OCI-LY7 (cell line): ENCODE measurements at regions not wholly inside any gene's neighbourhood (a gene's known extent, or its start where the extent isn't known, plus 50 kb on each side); places are given as distances from the start of the nearest gene placed in this dataset.

Experiments
- BruUV-seq: library from RNA; stranded (reverse); fragments of 400-500 nt; replicated peaks from 2 replicates; lab custom pipeline; 2021; lab: Mats Ljungman, UMichigan
- CTCF ChIA-PET: fragments of 300-600 bp; sonication (Branson Sonifier 250); formaldehyde crosslinking; loops from one replicate; lab custom pipeline; 2022; ENCODE audit warnings: antibody characterized with exemption; ENCODE audit not compliant: unreplicated experiment; lab: Charles Lee
- POLR2A ChIA-PET: fragments of 300-600 bp; sonication (Branson Sonifier 250); formaldehyde crosslinking; loops from one replicate; lab custom pipeline; 2022; ENCODE audit warnings: antibody characterized with exemption; lab: Charles Lee
- DNase-seq: peaks from one replicate; pipeline ENCODE4 v3.0.0-alpha.2; 2015; ENCODE audit warnings: low spot score
- H2AFZ ChIP-seq: fragments of 200-600 bp; sonication (generic), shearing (Covaris generic); 2 replicates; pipeline ENCODE4 v1.6.1; 2014; ENCODE audit warnings: mild to moderate bottlenecking, antibody characterized with exemption, low read length, moderate library complexity
- H3K27ac ChIP-seq: fragments of 200-600 bp; sonication (generic); 2 replicates; pipeline ENCODE4 v1.5.1; 2014; ENCODE audit warnings: mixed run types, low read depth, mild to moderate bottlenecking, moderate library complexity, low read length, inconsistent platforms; ENCODE audit not compliant: poor library complexity, severe bottlenecking
- H3K36me3 ChIP-seq: fragments of 200-600 bp; sonication (generic); 2 replicates; pipeline ENCODE4 v1.6.1; 2014; ENCODE audit warnings: mild to moderate bottlenecking, antibody characterized with exemption, low read length, moderate library complexity, mixed read lengths; ENCODE audit not compliant: insufficient read depth
- H3K4me1 ChIP-seq: fragments of 200-600 bp; sonication (generic); 2 replicates; pipeline ENCODE4 v1.5.1; 2014; ENCODE audit warnings: mild to moderate bottlenecking, low read length; ENCODE audit not compliant: insufficient read depth, poor library complexity, severe bottlenecking
- H3K4me2 ChIP-seq: fragments of 200-600 bp; sonication (generic); 2 replicates; pipeline ENCODE4 v1.6.1; 2014; ENCODE audit warnings: mild to moderate bottlenecking, low read length
- H3K4me3 ChIP-seq: fragments of 200-600 bp; sonication (generic); 2 replicates; pipeline ENCODE4 v1.5.1; 2014; ENCODE audit warnings: mild to moderate bottlenecking, low read depth, low read length; ENCODE audit not compliant: poor library complexity, severe bottlenecking
- H3K79me2 ChIP-seq: fragments of 200-600 bp; sonication (generic); 2 replicates; pipeline ENCODE4 v1.6.1; 2016; ENCODE audit warnings: low read depth, mild to moderate bottlenecking, low read length, moderate library complexity, mixed read lengths; ENCODE audit not compliant: insufficient read depth
- H3K9me2 ChIP-seq: fragments of 200-600 bp; sonication (generic); 2 replicates; pipeline ENCODE4 v1.6.1; 2016; ENCODE audit warnings: mild to moderate bottlenecking, low read length, mixed read lengths; ENCODE audit not compliant: insufficient read depth
- H3K9me3 ChIP-seq: fragments of 200-600 bp; sonication (generic); 2 replicates; pipeline ENCODE4 v1.6.1; 2014; ENCODE audit warnings: mild to moderate bottlenecking, mixed run types, low read length, mixed read lengths
- H4K20me1 ChIP-seq: fragments of 200-600 bp; sonication (generic); 2 replicates; pipeline ENCODE4 v1.6.1; 2014; ENCODE audit warnings: mild to moderate bottlenecking, antibody characterized with exemption, low read length, moderate library complexity, mixed read lengths; ENCODE audit not compliant: insufficient read depth
- EZH2phosphoT487 ChIP-seq: fragments of 200-600 bp; sonication (generic); IDR thresholded peaks from 2 replicates; pipeline ENCODE4 v1.6.1; 2018; ENCODE audit warnings: low read depth, borderline replicate concordance, mild to moderate bottlenecking, mixed run types, antibody characterized with exemption, low read length, moderate library complexity, mixed read lengths
- intact Hi-C: fragments of 100-400 bp; cut with micrococcal nuclease; formaldehyde crosslinking; loops from one replicate; pipeline ENCODE4 v1.10.0; 2022; ENCODE audit not compliant: unreplicated experiment
- TF ChIP-seq, protein P1 (sequence below): fragments of 200-600 bp; sonication (generic); conservative IDR thresholded peaks from 2 replicates; pipeline ENCODE4 v1.5.1; 2014; ENCODE audit warnings: mild to moderate bottlenecking, antibody characterized with exemption, low read length, moderate library complexity, mixed read lengths

DNA sequence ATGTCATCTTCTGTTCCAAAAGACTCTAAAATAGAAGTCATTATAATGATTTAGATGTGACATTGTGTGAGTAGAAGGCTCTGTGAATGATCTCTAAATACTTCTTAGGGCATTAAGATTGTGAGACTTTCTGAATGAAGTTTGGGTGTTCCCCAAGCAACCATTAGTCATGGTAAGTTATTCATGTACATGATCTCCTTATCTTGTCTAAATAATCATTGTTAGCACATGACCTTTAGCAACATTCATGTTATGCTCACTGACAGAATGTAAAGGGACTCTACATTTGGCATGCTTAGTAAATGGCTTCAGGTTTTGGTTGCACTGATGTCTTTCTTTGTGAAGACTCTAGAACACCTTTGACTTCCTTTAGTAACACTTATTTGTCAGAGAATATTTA lies 140.8 kb upstream of the AGA start:
- Histone ChIP-seq H2AFZ (no peak overlapping the region), H4K20me1 (no peaks in the 10 kb centered on the region), H3K4me3 (no peak overlapping the region), H3K9me3 (no peaks in the 10 kb centered on the region), H3K79me2 (no peaks in the 10 kb centered on the region), H3K4me2 (no peak overlapping the region), H3K36me3 (no peaks in the 10 kb centered on the region), H3K27ac (no peak overlapping the region), H3K4me1 (no peaks in the 10 kb centered on the region), H3K9me2 (no peaks in the 10 kb centered on the region)
- TF ChIP-seq, protein P1, sequence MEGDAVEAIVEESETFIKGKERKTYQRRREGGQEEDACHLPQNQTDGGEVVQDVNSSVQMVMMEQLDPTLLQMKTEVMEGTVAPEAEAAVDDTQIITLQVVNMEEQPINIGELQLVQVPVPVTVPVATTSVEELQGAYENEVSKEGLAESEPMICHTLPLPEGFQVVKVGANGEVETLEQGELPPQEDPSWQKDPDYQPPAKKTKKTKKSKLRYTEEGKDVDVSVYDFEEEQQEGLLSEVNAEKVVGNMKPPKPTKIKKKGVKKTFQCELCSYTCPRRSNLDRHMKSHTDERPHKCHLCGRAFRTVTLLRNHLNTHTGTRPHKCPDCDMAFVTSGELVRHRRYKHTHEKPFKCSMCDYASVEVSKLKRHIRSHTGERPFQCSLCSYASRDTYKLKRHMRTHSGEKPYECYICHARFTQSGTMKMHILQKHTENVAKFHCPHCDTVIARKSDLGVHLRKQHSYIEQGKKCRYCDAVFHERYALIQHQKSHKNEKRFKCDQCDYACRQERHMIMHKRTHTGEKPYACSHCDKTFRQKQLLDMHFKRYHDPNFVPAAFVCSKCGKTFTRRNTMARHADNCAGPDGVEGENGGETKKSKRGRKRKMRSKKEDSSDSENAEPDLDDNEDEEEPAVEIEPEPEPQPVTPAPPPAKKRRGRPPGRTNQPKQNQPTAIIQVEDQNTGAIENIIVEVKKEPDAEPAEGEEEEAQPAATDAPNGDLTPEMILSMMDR, result no peak
- no peak for TF ChIP-seq EZH2phosphoT487
- ChIA-PET POLR2A (no interaction called here), CTCF (no interaction called here)
- DNase-seq, result no peak
- no TSS peak for BruUV-seq
- intact Hi-C loops, result no loop called here

DNA sequence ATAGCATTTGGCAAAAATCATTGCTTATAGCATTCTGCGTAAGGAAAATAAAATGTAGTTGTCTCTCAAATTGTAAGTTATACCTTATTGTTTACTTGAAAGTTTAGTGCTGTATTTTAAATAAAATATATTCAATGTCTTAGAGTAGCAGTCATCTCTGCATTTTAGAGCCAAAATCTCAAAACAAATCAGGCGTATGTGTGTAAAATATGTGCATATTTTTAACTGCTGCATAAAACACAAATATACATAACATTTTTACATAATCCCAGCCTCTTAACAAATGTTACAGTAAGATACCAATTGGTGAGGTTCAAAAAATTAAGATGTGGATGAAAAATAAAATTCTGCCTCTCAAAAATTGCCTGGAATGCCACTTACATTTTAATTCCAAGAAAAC lies 145.8 kb upstream of the AGA start:
- CTCF ChIA-PET, result no interaction called here
- no TSS peak for BruUV-seq
- Histone ChIP-seq H3K4me3 (no peak overlapping the region), H2AFZ (no peak overlapping the region), H3K36me3 (no peaks in the 10 kb centered on the region), H4K20me1 (no peaks in the 10 kb centered on the region), H3K4me1 (no peaks in the 10 kb centered on the region), H3K9me2 (no peaks in the 10 kb centered on the region), H3K27ac (no peak overlapping the region), H3K9me3 (no peaks in the 10 kb centered on the region), H3K4me2 (no peak overlapping the region), H3K79me2 (no peaks in the 10 kb centered on the region)
- POLR2A ChIA-PET, result no interaction called here
- no peak for TF ChIP-seq EZH2phosphoT487
- TF ChIP-seq, protein P1, result no peak
- intact Hi-C loops, result no loop called here
- no peak for DNase-seq

DNA sequence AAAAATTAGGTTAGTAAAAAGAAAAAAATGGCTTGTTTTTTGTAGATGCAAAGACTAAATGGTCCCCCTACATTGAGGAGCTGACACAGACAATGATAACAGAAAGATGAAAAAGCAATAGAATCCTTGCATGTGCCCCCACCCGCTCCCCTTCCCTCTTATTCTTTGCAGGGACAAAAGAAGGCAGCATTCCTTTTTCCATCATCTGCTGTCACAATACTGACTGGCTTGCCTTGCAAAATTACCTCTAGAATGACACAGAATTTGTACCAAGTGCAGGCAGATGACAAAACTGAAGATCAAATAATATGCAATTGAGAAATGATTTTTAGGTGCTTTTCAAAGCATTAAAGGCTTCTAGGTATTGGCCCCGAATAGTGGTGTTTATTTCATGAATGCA lies 153.1 kb upstream of the AGA start:
- POLR2A ChIA-PET, result no interaction called here

More for the DNA sequence above, 153.1 kb upstream of the AGA start:
- Histone ChIP-seq H3K4me3 (no peak overlapping the region), H4K20me1 (no peaks in the 10 kb centered on the region), H3K9me2 (no peaks in the 10 kb centered on the region), H3K36me3 (no peaks in the 10 kb centered on the region), H3K27ac (no peak overlapping the region), H3K79me2 (no peaks in the 10 kb centered on the region), H3K4me1 (no peaks in the 10 kb centered on the region), H3K4me2 (no peak overlapping the region), H3K9me3 (no peaks in the 10 kb centered on the region), H2AFZ (no peak overlapping the region)
- CTCF ChIA-PET, result no interaction called here
- no peak for DNase-seq
- TF ChIP-seq, protein P1, result no peak
- no peak for TF ChIP-seq EZH2phosphoT487
- no TSS peak for BruUV-seq
- intact Hi-C loops, result no loop called here
